ENCODE measurements at regions not wholly inside any gene's neighbourhood (a gene's known extent, or its start where the extent isn't known, plus 50 kb on each side); places are given as distances from the start of the nearest gene placed in this dataset.

- H3K4me3 Mint-ChIP-seq = no peak overlapping the region
- CTCF ChIA-PET = interaction anchor here (0.6 to 3.2 kb wide), 8 partner anchors 12 to 542 kb away, joined by 3 to 10 read pairs (median 4); no protein-coding TSS in a partner anchor
- H3K27ac Mint-ChIP-seq = peak overlapping the region; percentile 16
- peaks cover 5% of the 10 kb centered on the region for H3K9me3 Mint-ChIP-seq
- H3K4me1 Mint-ChIP-seq (ENCODE audit: low read depth) = peaks cover 54% of the 10 kb centered on the region
- no peaks in the 10 kb centered on the region for H3K27me3 Mint-ChIP-seq (ENCODE audit: low read depth)
- peak; percentile 20 for DNase-seq
- intact Hi-C loops (cut with micrococcal nuclease) = loop anchor here (1.0 to 5.0 kb wide), 3 partner anchors 41 to 266 kb away; no protein-coding TSS in a partner anchor
- no peaks in the 10 kb centered on the region for H3K36me3 Mint-ChIP-seq (ENCODE audit: low read depth)
Measured at GRCh38 chr15:85316244-85316934, 64.0 kb upstream of the AKAP13 start.

DNA sequence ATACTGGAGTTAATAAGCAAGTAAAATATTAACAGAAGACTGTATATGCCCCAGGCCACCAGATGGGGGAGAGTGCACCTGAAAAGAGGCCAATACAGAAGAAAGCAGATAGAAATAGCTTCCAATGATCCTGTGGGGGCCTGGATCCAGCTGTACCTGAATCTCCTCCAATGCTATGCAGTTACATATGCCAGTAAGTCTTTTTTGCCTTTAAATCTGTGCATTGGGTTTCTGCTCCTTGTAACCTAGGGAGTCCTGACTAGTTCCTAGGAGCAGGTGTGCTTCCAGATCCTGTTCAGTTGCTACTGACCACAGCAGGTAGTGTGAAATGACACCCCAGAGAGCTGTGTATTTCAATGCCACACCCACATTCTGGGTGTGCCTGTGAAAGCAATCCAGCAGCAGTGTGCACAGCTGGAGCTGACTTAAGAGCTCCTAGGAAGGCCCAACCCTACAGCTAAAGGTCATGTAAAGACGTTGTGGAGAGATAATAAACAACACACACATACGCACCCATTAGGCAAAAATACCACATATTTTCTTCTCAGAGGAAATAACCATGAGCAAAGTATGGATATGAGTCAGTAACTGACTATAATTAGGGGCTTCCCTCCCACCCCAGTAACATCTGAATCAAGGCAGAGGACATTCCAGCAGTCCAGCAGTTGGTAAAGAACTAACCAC is 62.2 kb upstream of the AKAP13 start:
- intact Hi-C loops (cut with micrococcal nuclease) = loop anchor here (1.0 to 5.0 kb wide), 5 partner anchors 11 to 264 kb away; partner anchors contain the start of gene AKAP13
- DNase-seq = peak; percentile 40
- no peak overlapping the region for H3K4me3 Mint-ChIP-seq
- CTCF ChIA-PET = interaction anchor here (0.6 to 3.2 kb wide), 6 partner anchors 10 to 175 kb away, joined by 3 to 10 read pairs (median 6); no protein-coding TSS in a partner anchor
- H3K9me3 Mint-ChIP-seq = peaks cover 5% of the 10 kb centered on the region
- H3K36me3 Mint-ChIP-seq (ENCODE audit: low read depth) = no peaks in the 10 kb centered on the region
- H3K27ac Mint-ChIP-seq = no peak overlapping the region
- H3K27me3 Mint-ChIP-seq (ENCODE audit: low read depth) = no peaks in the 10 kb centered on the region
- peaks cover 43% of the 10 kb centered on the region for H3K4me1 Mint-ChIP-seq (ENCODE audit: low read depth)

- no peak overlapping the region for H3K4me3 Mint-ChIP-seq
- intact Hi-C loops (cut with micrococcal nuclease) = loop anchor here (1.0 to 5.0 kb wide), 5 partner anchors 11 to 264 kb away; partner anchors contain the start of gene AKAP13
- no peak overlapping the region for H3K27ac Mint-ChIP-seq
- CTCF ChIA-PET = interaction anchor here (0.9 to 3.2 kb wide), 4 partner anchors 9 to 94 kb away, joined by 3 to 10 read pairs (median 4); no protein-coding TSS in a partner anchor
- no peaks in the 10 kb centered on the region for H3K27me3 Mint-ChIP-seq (ENCODE audit: low read depth)
- no peak for DNase-seq
- H3K9me3 Mint-ChIP-seq = peaks cover 7% of the 10 kb centered on the region
- H3K4me1 Mint-ChIP-seq (ENCODE audit: low read depth) = peaks cover 41% of the 10 kb centered on the region
- H3K36me3 Mint-ChIP-seq (ENCODE audit: low read depth) = no peaks in the 10 kb centered on the region
Measured at GRCh38 chr15:85318732-85319076, 61.7 kb upstream of the AKAP13 start.

DNA sequence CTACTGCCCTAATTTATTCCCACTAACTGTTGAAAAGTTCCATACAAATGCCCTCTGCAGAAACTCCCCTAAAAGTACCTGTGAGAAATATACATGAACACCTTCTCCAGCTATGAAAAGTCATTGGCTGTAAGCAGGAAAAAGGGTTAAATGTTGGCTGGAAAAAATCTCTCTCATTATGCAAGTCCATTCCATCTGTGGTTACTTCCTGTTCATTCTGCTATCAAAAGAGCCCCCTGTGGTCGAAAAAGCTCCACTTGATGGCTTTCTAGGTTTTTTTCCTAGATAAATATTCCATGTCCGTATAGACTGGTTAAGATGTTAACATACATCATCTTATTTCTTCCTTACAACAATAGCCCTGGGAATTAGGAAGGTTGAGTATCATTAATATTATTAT is 56.2 kb upstream of the AKAP13 start:
- H3K27ac Mint-ChIP-seq = no peak overlapping the region
- CTCF ChIA-PET = no interaction called here
- intact Hi-C loops (cut with micrococcal nuclease) = no loop called here
- H3K4me1 Mint-ChIP-seq (ENCODE audit: low read depth) = peaks cover 3% of the 10 kb centered on the region
- DNase-seq = no peak
- H3K27me3 Mint-ChIP-seq (ENCODE audit: low read depth) = no peaks in the 10 kb centered on the region
- no peaks in the 10 kb centered on the region for H3K36me3 Mint-ChIP-seq (ENCODE audit: low read depth)
- H3K9me3 Mint-ChIP-seq = peaks cover 7% of the 10 kb centered on the region
- H3K4me3 Mint-ChIP-seq = no peak overlapping the region

- Mint-ChIP-seq H3K27ac (no peak overlapping the region), H3K9me3 (peaks cover 4% of the 10 kb centered on the region), H3K27me3 (ENCODE audit: low read depth) (no peaks in the 10 kb centered on the region), H3K4me1 (ENCODE audit: low read depth) (peaks cover 12% of the 10 kb centered on the region), H3K36me3 (ENCODE audit: low read depth) (no peaks in the 10 kb centered on the region), H3K4me3 (no peak overlapping the region)
- intact Hi-C loops (cut with micrococcal nuclease) = no loop called here
- DNase-seq = no peak
- CTCF ChIA-PET = interaction anchor here (0.8 kb wide), 1 partner anchor 13 kb away, joined by 4 read pairs; no protein-coding TSS in a partner anchor
Measured at GRCh38 chr15:85325834-85326233, 54.6 kb upstream of the AKAP13 start.

- CTCF ChIA-PET = interaction anchor here (0.8 kb wide), 1 partner anchor 14 kb away, joined by 4 read pairs; no protein-coding TSS in a partner anchor
- Mint-ChIP-seq H3K9me3 (peaks cover 6% of the 10 kb centered on the region), H3K36me3 (ENCODE audit: low read depth) (no peaks in the 10 kb centered on the region), H3K27ac (no peak overlapping the region), H3K27me3 (ENCODE audit: low read depth) (no peaks in the 10 kb centered on the region), H3K4me1 (ENCODE audit: low read depth) (peaks cover 17% of the 10 kb centered on the region), H3K4me3 (no peak overlapping the region)
- no peak for DNase-seq
- intact Hi-C loops (cut with micrococcal nuclease) = no loop called here
Measured at GRCh38 chr15:85326291-85326690, 54.1 kb upstream of the AKAP13 start.

DNA sequence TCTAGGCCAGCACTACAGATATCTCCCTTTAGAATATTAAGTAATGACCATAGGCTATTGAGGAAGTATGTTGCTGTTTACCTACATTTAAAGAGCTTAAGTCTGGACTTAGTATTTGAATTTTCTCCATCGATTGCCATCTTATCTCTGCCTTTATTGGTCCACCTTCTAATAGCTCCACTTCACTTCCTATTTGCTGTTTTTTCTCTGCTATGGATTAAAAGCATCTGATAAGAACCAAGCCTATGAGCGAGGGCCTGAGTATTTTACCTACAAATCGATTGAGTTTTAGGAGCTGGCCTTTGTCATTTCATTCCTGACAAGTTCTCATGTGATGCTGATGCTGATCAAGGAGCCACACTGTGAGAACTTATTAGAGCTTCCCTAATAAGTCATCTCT is 52.6 kb upstream of the AKAP13 start:
- H3K4me3 Mint-ChIP-seq = no peak overlapping the region
- CTCF ChIA-PET = interaction anchor here (0.6 to 2.9 kb wide), 9 partner anchors 10 to 363 kb away, joined by 3 to 15 read pairs (median 4); no protein-coding TSS in a partner anchor
- no peak overlapping the region for H3K27ac Mint-ChIP-seq
- H3K36me3 Mint-ChIP-seq (ENCODE audit: low read depth) = no peaks in the 10 kb centered on the region
- intact Hi-C loops (cut with micrococcal nuclease) = no loop called here
- no peak for DNase-seq
- peaks cover 7% of the 10 kb centered on the region for H3K9me3 Mint-ChIP-seq
- peaks cover 22% of the 10 kb centered on the region for H3K4me1 Mint-ChIP-seq (ENCODE audit: low read depth)
- no peaks in the 10 kb centered on the region for H3K27me3 Mint-ChIP-seq (ENCODE audit: low read depth)

- H3K36me3 Mint-ChIP-seq (ENCODE audit: low read depth) = no peaks in the 10 kb centered on the region
- H3K4me3 Mint-ChIP-seq = peak overlapping the region; percentile 85
- H3K27me3 Mint-ChIP-seq (ENCODE audit: low read depth) = no peaks in the 10 kb centered on the region
- H3K9me3 Mint-ChIP-seq = peaks cover 4% of the 10 kb centered on the region
- H3K27ac Mint-ChIP-seq = peak overlapping the region; percentile 48
- peak; percentile 50 for DNase-seq
- CTCF ChIA-PET = interaction anchor here (1.4 to 2.9 kb wide), 9 partner anchors 11 to 175 kb away, joined by 3 to 15 read pairs (median 5); no protein-coding TSS in a partner anchor
- intact Hi-C loops (cut with micrococcal nuclease) = loop anchor here (1.0 kb wide), 3 partner anchors 11 to 84 kb away; partner anchors contain the start of gene AKAP13
- H3K4me1 Mint-ChIP-seq (ENCODE audit: low read depth) = peaks cover 22% of the 10 kb centered on the region
Measured at GRCh38 chr15:85329561-85330422, 50.6 kb upstream of the AKAP13 start.
